Caki2 (cell line): ENCODE measurements at regions not wholly inside any gene's neighbourhood (a gene's known extent, or its start where the extent isn't known, plus 50 kb on each side); places are given as distances from the start of the nearest gene placed in this dataset.
"Not testable (repeated sequence)": the region's sequence is repeated elsewhere in the genome, so short reads cannot be mapped to it uniquely, and the experiment has no call there.

Experiments
- DNase-seq: peaks from one replicate; pipeline ENCODE4 v3.0.0-alpha.2; 2015; ENCODE audit warnings: low read depth
- in situ Hi-C: cut with HindIII; loops from 2 replicates; pipeline ENCODE4 v1.10.0; 2016; ENCODE audit warnings: low sequenced_read_pairs, low pct_unique_long_range_greater_than_20kb, mixed read lengths

DNA sequence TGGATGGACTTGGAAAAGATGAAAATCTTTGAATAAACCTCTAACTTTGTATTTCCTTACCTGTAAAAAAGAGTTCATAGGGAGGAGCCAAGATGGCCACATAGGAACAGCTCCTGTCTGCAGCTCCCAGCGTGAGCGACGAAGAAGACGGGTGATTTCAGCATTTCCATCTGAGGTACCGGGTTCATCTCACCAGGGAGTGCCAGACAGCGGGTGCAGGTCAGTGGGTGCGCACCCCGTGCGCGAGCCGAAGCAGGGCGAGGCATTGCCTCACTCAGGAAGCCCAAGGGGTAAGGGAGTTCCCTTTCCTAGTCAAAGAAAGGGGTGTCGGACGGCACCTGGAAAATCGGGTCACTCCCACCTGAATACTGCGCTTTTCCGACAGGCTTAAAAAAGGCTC, 191.3 kb upstream of the DDX18 start:
- DNase-seq, in situ Hi-C loops: not testable (repeated sequence)

DNA sequence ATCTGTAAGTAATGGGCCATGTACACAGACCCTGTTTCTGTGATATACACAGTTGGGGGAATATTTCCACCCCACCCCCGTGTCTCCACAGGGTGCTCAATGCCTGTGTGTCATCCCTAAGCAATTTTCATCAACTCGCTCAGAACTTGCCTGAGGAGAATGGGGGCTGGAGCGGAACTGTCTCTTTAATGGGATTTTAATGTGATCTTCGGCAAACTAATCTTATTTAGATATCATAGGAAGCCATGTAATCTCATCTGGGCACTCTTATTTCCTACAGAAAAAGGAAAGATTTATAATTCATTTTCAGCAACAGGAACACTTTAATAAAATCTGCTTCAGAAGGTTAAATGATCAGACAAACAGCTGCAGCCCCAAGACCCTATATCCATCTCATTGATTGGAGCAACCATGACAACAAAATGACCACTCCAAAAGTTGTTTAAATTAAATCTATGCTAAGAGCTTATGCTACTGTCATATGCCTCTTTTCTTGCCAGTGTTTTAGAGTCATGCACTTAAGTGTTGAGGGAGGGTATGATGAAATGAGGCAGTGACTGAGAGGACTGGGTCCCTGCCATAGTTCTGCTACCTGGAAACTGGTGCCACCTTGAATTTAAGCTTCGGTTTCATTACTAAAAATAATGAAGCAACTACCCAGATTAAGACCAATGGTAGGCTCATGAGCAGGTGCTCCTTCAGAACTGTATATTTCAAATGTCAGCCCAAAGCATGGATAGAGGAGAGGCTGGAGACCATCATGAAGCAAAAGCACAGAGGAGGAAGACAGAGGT, 183.1 kb upstream of the DDX18 start:
- no peak for DNase-seq
- in situ Hi-C loops, result no loop called here

- in situ Hi-C loops, result no loop called here
- no peak for DNase-seq
Measured at GRCh38 chr2:117635481-117635880, 179.0 kb upstream of the DDX18 start.

- no peak for DNase-seq
- in situ Hi-C loops, result no loop called here
Measured at GRCh38 chr2:117639401-117639800, 175.1 kb upstream of the DDX18 start.

DNA sequence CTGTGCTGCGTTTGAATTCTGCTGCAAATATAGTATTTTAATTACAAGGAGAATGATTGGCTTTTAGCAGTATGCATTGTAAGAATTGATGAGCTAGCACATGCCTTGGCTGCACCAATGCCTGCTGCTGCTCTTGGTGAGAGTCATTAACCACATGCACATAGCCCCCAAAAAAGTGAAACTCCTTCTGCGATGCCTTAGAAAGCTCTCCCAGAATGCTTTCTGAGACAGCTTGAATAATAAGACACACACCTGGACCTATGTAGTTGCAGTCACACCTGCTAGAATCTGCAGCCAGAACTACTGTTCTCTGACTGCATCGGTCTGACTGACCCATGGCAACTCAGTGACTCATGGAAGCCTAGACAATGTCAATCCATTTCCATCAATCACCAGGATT, 170.1 kb upstream of the DDX18 start:
- in situ Hi-C loops, result no loop called here

DNA sequence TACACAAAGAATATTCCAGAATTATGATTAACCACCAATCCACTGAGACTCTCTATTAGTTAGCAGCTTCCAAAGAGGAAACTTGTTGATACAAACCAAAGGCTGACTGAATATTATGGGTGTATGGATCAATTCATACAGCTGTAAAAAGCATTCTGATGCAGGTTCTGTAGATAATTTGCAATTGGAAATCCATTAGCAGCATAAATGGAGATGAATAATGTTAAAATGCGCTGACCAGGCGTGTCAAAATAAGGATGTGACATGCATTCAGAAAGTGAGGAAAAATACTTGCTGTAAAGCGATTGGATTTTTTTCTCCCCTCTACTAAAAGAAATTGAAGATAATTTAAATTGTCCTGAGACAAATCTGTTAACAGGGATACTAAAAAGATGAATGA, 169.0 kb upstream of the DDX18 start:
- no peak for DNase-seq
- in situ Hi-C loops, result no loop called here

More for the DNA sequence above, 170.1 kb upstream of the DDX18 start:
- DNase-seq, result no peak

DNA sequence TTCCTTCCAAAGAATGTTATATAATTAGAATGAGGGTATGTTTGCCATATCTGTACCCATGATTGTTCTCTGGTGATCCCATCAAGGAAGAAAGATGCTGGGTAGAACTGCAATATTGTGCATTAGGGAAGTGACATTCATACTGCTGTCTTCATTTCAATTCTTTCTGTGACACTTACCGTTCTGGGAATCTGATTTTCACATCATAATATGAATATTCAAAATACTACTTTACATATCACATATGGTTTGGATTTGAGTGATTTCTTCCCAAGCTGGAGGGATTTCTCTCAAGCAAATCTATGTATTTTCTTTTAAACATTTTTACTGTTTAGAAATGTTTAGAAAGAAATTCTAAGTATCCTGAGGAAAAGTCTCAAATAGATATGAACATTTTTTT, 168.4 kb upstream of the DDX18 start:
- no peak for DNase-seq
- in situ Hi-C loops, result no loop called here

- no peak for DNase-seq
- in situ Hi-C loops, result no loop called here
Measured at GRCh38 chr2:117646872-117647271, 167.6 kb upstream of the DDX18 start.

GRCh38 chr2:117656546-117656945, 157.9 kb upstream of the DDX18 start:
- in situ Hi-C loops, result no loop called here

GRCh38 chr2:117661619-117662018, 152.9 kb upstream of the DDX18 start:
- DNase-seq, result no peak
- in situ Hi-C loops, result no loop called here

More at GRCh38 chr2:117656546-117656945, 157.9 kb upstream of the DDX18 start:
- DNase-seq, result no peak

DNA sequence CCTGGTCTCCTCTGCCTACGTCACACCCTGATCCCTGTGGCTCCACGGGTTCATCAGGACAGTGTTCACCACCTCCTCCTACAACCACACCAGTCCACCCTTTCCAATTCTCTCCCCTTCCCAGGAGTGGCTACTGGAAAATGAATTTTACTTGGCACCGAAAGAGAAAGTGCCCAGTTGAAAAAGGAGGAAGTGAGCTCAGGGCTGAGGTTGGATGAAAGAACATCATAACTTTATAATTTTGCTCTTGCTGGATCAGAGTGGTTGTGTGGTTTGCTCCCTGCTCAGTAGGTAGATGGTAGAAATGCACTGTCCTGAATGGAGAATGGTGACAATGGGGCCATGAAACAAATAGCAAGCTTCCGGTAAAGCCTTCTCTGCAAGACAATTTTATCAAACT, 140.3 kb upstream of the DDX18 start:
- in situ Hi-C loops, result no loop called here
- DNase-seq, result no peak

GRCh38 chr2:117679952-117680351, 134.5 kb upstream of the DDX18 start:
- in situ Hi-C loops, result no loop called here
- no peak for DNase-seq

DNA sequence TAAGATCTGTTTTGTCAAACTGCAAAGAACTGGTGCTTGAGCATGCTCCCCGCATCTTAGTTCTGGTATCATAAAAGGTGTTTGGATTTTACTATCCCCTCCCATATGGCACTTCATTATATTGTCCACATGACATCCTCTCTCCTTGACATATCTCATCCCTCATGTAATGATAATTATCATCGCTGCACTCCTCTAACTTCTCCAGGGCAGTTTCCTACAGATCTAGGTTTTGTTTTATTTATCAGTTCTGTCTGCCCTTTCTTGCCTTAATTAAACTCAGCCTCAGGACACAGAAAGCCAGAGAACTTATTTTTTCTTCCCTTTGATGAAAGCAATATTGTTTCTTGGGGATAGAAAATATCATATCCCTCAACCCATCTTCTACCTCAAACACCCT, 129.6 kb upstream of the DDX18 start:
- in situ Hi-C loops, result no loop called here
- DNase-seq, result no peak

DNA sequence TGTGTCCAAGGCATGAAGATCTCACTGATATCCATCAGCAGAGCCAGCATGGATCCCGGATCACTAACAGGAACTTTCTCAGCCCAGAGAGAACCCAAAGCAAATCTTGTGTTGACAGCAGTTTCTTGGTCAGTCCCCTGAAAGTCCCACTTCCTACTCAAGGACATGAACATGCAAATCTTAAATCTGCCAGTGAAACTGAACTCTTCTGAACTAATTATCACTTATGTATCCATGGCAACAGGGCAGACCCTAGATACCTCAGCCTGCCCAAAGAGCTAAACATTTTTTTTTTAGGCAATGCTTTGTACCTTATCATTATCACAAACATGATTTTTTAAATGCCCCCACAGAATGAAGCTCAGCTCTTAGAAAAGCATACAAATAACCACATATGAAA, 127.8 kb upstream of the DDX18 start:
- no peak for DNase-seq
- in situ Hi-C loops, result no loop called here

- DNase-seq, result no peak
- in situ Hi-C loops, result no loop called here
Measured at GRCh38 chr2:117691595-117691994, 122.9 kb upstream of the DDX18 start.

DNA sequence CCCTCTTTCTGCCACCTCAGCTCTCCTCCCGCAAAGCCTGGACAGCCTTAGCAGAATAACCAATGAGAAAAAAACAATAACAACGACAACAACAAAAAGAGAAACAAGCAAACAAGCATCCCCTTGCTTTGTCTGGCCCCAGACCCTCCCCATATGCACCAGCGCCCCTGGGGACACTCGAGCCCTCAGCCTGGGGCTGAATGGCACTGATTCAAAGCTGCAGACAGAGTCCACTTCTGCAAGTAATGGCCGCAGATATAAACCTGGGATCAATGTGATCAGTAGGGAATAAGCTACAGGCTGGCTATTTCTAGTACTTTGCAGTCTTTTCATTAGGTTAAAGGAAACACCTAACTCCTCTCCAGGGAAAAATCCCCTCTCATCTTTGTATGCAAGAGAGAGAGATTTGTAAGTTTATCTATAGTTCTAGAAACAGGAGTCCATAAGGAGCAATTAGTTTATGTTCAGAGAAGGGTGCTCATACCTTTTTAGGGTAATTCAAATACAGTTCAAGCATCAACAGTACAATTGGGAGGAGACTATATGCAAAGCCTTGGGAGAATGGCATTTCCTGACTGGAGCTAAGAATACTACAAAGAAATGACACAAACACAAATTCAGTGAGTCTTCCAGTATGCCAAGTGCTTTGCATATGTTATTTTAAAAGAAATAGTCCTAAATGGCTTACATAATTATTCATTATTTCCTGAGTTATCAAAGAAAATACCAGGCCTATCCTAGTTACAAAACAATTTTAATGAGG, 122.3 kb upstream of the DDX18 start:
- no peak for DNase-seq
- in situ Hi-C loops, result no loop called here

DNA sequence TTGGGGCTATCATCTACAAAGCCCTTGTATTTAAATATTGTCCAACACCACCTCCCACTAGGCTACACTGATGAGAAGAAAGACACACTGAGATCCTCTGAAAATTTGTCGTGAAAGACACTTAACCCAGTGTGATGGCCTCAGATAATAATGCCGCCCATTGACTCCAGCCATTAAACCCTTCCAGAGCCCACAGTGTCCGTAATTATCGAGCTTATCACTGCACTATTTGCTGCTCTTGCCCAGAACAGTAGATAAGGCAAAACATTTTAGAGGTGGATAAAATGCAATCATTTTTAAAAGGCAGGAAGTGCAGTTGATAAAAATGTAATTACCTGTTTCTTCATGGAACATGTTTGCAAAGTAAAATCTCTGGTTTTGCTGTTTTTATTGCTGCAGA, 121.3 kb upstream of the DDX18 start:
- no peak for DNase-seq
- in situ Hi-C loops, result no loop called here

DNA sequence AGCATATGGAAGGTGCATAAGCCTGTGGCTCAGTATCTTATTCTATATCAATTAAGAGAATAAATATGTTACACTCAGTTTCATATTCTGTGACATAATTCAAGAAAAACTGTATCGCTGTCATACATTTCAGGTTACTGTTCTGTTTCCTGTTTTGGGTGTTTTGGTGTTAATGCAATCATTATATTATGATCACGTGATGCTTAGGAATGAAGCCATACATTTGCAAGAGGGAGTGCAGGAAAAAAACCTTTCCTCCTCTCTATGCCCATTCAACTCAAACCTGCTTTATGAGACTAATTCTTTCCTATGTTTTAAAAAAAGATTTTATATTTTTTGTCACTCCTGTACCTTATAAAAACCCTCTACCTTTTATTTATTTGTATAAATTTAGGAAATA, 120.8 kb upstream of the DDX18 start:
- DNase-seq, result no peak

DNA sequence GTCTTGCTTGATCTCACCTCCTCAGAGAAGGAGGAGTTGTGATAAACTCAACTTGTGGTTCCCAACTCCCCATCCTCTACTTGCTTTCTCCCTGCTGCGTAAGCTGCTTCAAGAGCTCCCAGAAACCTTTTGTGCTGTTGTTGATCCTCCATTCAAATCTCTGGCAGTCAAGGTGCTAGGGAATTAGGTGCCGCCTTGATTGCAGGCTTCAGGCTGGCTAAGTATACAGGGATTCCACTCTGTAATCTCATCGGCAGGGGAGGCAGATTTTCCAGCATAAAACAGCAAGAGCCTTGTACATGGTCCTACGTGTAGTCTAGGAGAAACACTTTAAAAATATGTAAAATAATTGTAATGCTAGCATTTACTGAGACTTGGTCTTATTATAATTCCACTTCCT, 116.2 kb upstream of the DDX18 start:
- DNase-seq, result no peak
- in situ Hi-C loops, result no loop called here

More for the DNA sequence above, 120.8 kb upstream of the DDX18 start:
- in situ Hi-C loops, result no loop called here

GRCh38 chr2:117698819-117699218, 115.7 kb upstream of the DDX18 start:
- in situ Hi-C loops, result no loop called here
- DNase-seq, result no peak
